Neural crest cell (in vitro differentiated cells): ENCODE measurements at regions not wholly inside any gene's neighbourhood (a gene's known extent, or its start where the extent isn't known, plus 50 kb on each side); places are given as distances from the start of the nearest gene placed in this dataset.
A peak's percentile ranks its signal among the peaks of the same experiment; 100 is the strongest.

ENCODE experiments used
- DNase-seq: peaks from one replicate; pipeline ENCODE4 v3.0.0; 2021; ENCODE audit warnings: low read depth, mixed read lengths, low spot score
- H3K27ac Mint-ChIP-seq: one replicate; pipeline ENCODE4 v1.8.0; 2021; ENCODE audit warnings: mild to moderate bottlenecking, mixed read lengths; ENCODE audit not compliant: unreplicated experiment
- H3K27me3 Mint-ChIP-seq: 2 replicates; pipeline ENCODE4 v1.8.0; 2021; ENCODE audit warnings: low read depth, mild to moderate bottlenecking, mixed read lengths
- H3K36me3 Mint-ChIP-seq: 2 replicates; pipeline ENCODE4 v1.8.0; 2021; ENCODE audit warnings: low read depth, mild to moderate bottlenecking, mixed read lengths
- H3K4me1 Mint-ChIP-seq: 2 replicates; pipeline ENCODE4 v1.8.0; 2021; ENCODE audit warnings: mixed read lengths
- H3K4me3 Mint-ChIP-seq: one replicate; pipeline ENCODE4 v1.8.0; 2021; ENCODE audit warnings: mild to moderate bottlenecking, mixed read lengths
- H3K9me3 Mint-ChIP-seq: 2 replicates; pipeline ENCODE4 v1.8.0; 2021; ENCODE audit warnings: mixed read lengths
- CTCF ChIP-seq: fragments of 200-600 bp; sonication (generic); conservative IDR thresholded peaks from 2 replicates; pipeline ENCODE4 v1.5.0; 2021; ENCODE audit warnings: antibody characterized with exemption, mild to moderate bottlenecking

DNA sequence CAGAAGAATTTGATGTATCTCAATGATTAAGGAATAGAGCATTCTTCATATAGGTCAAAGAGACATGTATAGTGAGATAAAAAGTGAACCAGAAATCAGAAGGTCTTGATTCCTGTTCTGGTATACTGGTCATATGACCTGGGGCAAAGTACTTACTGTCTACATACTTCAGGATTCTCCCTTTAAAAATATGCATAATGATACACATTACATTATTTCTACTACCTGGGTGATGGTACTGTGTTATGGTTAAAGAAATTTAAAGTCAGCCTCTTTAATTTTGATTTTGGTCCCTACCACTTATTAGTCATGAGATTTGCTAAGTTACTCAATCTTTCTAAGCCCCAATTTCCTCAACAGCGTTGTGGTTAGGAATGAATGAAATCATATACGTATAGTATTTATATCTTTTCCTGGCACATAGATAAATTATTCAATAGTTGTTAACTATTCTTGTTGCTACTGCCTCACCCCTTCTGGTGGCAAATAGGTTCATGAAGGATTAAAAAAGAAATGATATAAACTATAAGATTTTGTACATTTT, 984.1 kb downstream of the TLE4 start:
- no peak overlapping the region for H3K4me3 Mint-ChIP-seq
- no peak for TF ChIP-seq CTCF
- H3K9me3 Mint-ChIP-seq: peaks cover 4% of the 10 kb centered on the region
- H3K27me3 Mint-ChIP-seq: no peaks in the 10 kb centered on the region
- no peak for DNase-seq
- H3K27ac Mint-ChIP-seq: no peak overlapping the region
- H3K36me3 Mint-ChIP-seq: no peaks in the 10 kb centered on the region
- peaks cover 9% of the 10 kb centered on the region for H3K4me1 Mint-ChIP-seq

- H3K27me3 Mint-ChIP-seq: no peaks in the 10 kb centered on the region
- TF ChIP-seq CTCF: no peak
- no peaks in the 10 kb centered on the region for H3K36me3 Mint-ChIP-seq
- peak overlapping the region; percentile 50 for H3K27ac Mint-ChIP-seq
- no peak for DNase-seq
- peaks cover 9% of the 10 kb centered on the region for H3K4me1 Mint-ChIP-seq
- H3K4me3 Mint-ChIP-seq: no peak overlapping the region
- H3K9me3 Mint-ChIP-seq: peaks cover 4% of the 10 kb centered on the region
Measured at GRCh38 chr9:80554856-80555255, 983.1 kb downstream of the TLE4 start.

DNA sequence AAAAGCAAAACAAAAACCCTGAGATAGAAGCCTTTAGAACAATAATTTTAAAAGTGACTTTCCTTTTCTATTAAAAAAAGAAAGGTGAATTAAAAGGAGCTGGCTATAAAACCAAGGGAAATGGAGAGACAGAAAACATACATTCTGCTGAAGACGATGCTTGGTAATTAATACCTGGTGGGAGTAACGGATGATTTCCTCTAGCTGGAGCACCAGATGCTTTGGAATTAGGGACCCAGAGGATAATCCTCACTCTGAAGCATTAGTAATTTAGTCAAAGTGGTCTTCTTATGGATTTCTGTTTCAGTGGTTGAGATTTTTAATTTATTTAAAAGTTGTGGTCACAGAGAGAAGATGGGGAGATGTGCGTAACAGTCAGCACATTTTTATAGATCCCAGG, 982.5 kb downstream of the TLE4 start:
- H3K36me3 Mint-ChIP-seq: no peaks in the 10 kb centered on the region
- TF ChIP-seq CTCF: no peak
- peaks cover 4% of the 10 kb centered on the region for H3K9me3 Mint-ChIP-seq
- H3K4me3 Mint-ChIP-seq: no peak overlapping the region
- DNase-seq: no peak
- peaks cover 9% of the 10 kb centered on the region for H3K4me1 Mint-ChIP-seq
- H3K27ac Mint-ChIP-seq: no peak overlapping the region
- H3K27me3 Mint-ChIP-seq: no peaks in the 10 kb centered on the region

- no peak for DNase-seq
- Mint-ChIP-seq H3K9me3 (peaks cover 4% of the 10 kb centered on the region), H3K27me3 (no peaks in the 10 kb centered on the region), H3K4me3 (no peak overlapping the region), H3K4me1 (peaks cover 9% of the 10 kb centered on the region), H3K36me3 (no peaks in the 10 kb centered on the region), H3K27ac (no peak overlapping the region)
- TF ChIP-seq CTCF: no peak
Measured at GRCh38 chr9:80552931-80553330, 981.2 kb downstream of the TLE4 start.

- peaks cover 9% of the 10 kb centered on the region for H3K4me1 Mint-ChIP-seq
- DNase-seq: no peak
- no peaks in the 10 kb centered on the region for H3K36me3 Mint-ChIP-seq
Measured at GRCh38 chr9:80550181-80550580, 978.4 kb downstream of the TLE4 start.

More at GRCh38 chr9:80550181-80550580, 978.4 kb downstream of the TLE4 start:
- Mint-ChIP-seq H3K27ac (no peak overlapping the region), H3K9me3 (peaks cover 4% of the 10 kb centered on the region), H3K4me3 (no peak overlapping the region), H3K27me3 (no peaks in the 10 kb centered on the region)
- no peak for TF ChIP-seq CTCF
